Lung (tissue), 11 donors: ENCODE measurements at regions not wholly inside any gene's neighbourhood (a gene's known extent, or its start where the extent isn't known, plus 50 kb on each side); places are given as distances from the start of the nearest gene placed in this dataset.

Experiments used
- ATAC-seq: fragments of 200-7000 bp; cut with Tn5 transposase; one replicate; pipeline ENCODE4 v1.9.1; 2020; ENCODE audit warnings: moderate number of reproducible peaks; ENCODE audit not compliant: insufficient read depth, low FRiP score
- DNase-seq, 3 donors: peaks; one replicate each; pipeline ENCODE4 v3.0.0-alpha.2; 2013 to 2017
- H3K27ac ChIP-seq, 2 donors: one replicate each; pipeline ENCODE4 v1.5.1; 2013; ENCODE audit warnings: mild to moderate bottlenecking in 2 of 2, moderate library complexity in 2 of 2, control low read depth in 1 of 2, inconsistent platforms in 1 of 2, low read depth in 1 of 2, low read length in 1 of 2
- H3K27me3 ChIP-seq, 3 donors: one replicate each; pipeline ENCODE4 v1.5.1; 2013; ENCODE audit warnings: low read length in 2 of 3; ENCODE audit not compliant: control insufficient read depth in 3 of 3, insufficient read depth in 3 of 3
- H3K36me3 ChIP-seq, 4 donors: one replicate each; pipeline ENCODE4 v1.5.1; 2013; ENCODE audit warnings: low read length in 4 of 4, mild to moderate bottlenecking in 1 of 4, moderate library complexity in 1 of 4; ENCODE audit not compliant: control insufficient read depth in 4 of 4, insufficient read depth in 4 of 4
- H3K4me1 ChIP-seq, 5 donors: one replicate each; pipeline ENCODE4 v1.5.1; 2013; ENCODE audit warnings: low read length in 5 of 5, mild to moderate bottlenecking in 2 of 5, moderate library complexity in 1 of 5; ENCODE audit not compliant: control insufficient read depth in 5 of 5, insufficient read depth in 5 of 5
- H3K4me3 ChIP-seq: one replicate; pipeline ENCODE4 v1.5.1; 2013; ENCODE audit warnings: mild to moderate bottlenecking, control low read depth, moderate library complexity
- H3K9ac ChIP-seq, 2 donors: one replicate each; pipeline ENCODE4 v1.5.1; 2013; ENCODE audit warnings: low read length in 2 of 2, control low read depth in 1 of 2; ENCODE audit not compliant: insufficient read depth in 1 of 2
- H3K9me3 ChIP-seq, 4 donors: one replicate each; pipeline ENCODE4 v1.5.1; 2013; ENCODE audit warnings: low read length in 3 of 4, mild to moderate bottlenecking in 1 of 4, moderate library complexity in 1 of 4; ENCODE audit not compliant: control insufficient read depth in 4 of 4, insufficient read depth in 3 of 4
- WGBS, 2 donors: extraction: QIAGEN DNeasy Blood & Tissue Kit; methylation state at CpG; one replicate each; pipeline ENCODE4 v1.1.7; 2013; 5-methylcytosine and 5-hydroxymethylcytosine counted together
- TF ChIP-seq, protein P1 (sequence below): IDR thresholded peaks from 2 replicates; pipeline ENCODE4 v1.5.1; 2012; ENCODE audit warnings: mild to moderate bottlenecking; ENCODE audit errors: control extremely low read depth, extremely low read depth
- donor health status: control.
- donor health status: control.
- donor health status: Bipolar disorder and iron deficiency.
- donor health status: healthy.
- donor health status: DM: yes; HTN: yes; CAD: no.

DNA sequence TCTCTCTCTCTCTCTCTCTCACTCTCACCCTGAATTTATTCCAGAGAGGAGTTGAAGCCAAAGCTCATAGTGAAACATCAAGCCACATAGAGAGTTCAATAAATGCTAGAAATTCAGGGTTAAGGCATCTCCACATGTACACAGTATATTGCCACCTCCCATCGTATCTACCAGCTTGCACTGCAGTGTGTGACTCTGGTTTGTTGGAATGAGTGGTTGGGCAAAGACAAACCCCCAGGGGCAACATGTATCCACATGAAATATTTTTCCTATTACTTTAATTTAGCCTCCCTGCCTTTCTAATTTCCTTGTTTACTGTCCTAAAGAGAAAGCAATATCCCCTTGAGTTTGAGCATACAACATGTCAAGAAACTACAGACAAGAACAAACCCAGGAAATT lies 247.3 kb downstream of the SPATA18 start:
- no peak overlapping the region for H3K4me3 ChIP-seq
- TF ChIP-seq, protein P1, sequence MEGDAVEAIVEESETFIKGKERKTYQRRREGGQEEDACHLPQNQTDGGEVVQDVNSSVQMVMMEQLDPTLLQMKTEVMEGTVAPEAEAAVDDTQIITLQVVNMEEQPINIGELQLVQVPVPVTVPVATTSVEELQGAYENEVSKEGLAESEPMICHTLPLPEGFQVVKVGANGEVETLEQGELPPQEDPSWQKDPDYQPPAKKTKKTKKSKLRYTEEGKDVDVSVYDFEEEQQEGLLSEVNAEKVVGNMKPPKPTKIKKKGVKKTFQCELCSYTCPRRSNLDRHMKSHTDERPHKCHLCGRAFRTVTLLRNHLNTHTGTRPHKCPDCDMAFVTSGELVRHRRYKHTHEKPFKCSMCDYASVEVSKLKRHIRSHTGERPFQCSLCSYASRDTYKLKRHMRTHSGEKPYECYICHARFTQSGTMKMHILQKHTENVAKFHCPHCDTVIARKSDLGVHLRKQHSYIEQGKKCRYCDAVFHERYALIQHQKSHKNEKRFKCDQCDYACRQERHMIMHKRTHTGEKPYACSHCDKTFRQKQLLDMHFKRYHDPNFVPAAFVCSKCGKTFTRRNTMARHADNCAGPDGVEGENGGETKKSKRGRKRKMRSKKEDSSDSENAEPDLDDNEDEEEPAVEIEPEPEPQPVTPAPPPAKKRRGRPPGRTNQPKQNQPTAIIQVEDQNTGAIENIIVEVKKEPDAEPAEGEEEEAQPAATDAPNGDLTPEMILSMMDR, result no peak
- H3K27me3 ChIP-seq, result no peaks in the 10 kb centered on the region
- no peak overlapping the region for H3K27ac ChIP-seq
- no peaks in the 10 kb centered on the region for H3K36me3 ChIP-seq
- 39 to 43% methylated on average over 1 of the region's 1 CpG for WGBS, 2 donors
- ATAC-seq (no peak), DNase-seq (no peak)
- peaks cover 0 to 2% (median 0%) of the 10 kb centered on the region in 4 donors for H3K9me3 ChIP-seq
- no peak overlapping the region for H3K9ac ChIP-seq
- H3K4me1 ChIP-seq, result no peaks in the 10 kb centered on the region

DNA sequence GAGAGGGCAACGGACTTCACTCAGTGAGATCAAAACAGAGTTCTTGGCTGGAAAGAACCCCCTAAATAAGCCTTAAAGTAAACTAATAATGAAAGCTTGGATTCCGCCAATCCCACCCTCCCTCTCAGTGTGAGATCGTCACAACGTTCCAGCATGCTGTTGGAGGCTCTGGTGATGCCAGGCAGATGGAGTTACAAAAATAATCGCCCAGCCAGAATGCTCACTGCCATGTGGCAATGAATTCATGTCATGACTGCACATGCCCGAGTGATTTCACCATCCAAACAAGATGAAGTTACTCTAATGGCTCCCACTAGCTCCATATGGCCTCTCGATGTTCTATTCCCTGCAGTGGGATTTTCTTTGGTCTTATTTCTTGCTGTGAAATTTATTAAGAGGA lies 248.0 kb downstream of the SPATA18 start:
- Histone ChIP-seq H3K27ac (no peak overlapping the region), H3K4me1 (no peaks in the 10 kb centered on the region), H3K9ac (no peak overlapping the region), H3K27me3 (no peaks in the 10 kb centered on the region), H3K4me3 (no peak overlapping the region), H3K9me3 (peaks cover 0 to 2% (median 0%) of the 10 kb centered on the region in 4 donors), H3K36me3 (no peaks in the 10 kb centered on the region)
- 71 to 76% methylated on average over 7 of the region's 7 CpGs for WGBS, 2 donors
- TF ChIP-seq, protein P1, result no peak
- ATAC-seq (no peak), DNase-seq (peak; percentile 27 to 54 (median 33))

GRCh38 chr4:52311464-52312125 lies 260.5 kb downstream of the SPATA18 start:
- H3K4me1 ChIP-seq, result no peaks in the 10 kb centered on the region
- peaks cover 0 to 6% (median 0%) of the 10 kb centered on the region in 3 donors for H3K27me3 ChIP-seq
- no peak overlapping the region for H3K27ac ChIP-seq
- H3K36me3 ChIP-seq, result no peaks in the 10 kb centered on the region
- ATAC-seq (no peak), DNase-seq (no peak)
- WGBS, 2 donors, result 80 to 88% methylated on average over 2 of the region's 2 CpGs
- TF ChIP-seq, protein P1, result no peak
- H3K4me3 ChIP-seq, result no peak overlapping the region
- peaks cover 0 to 2% (median 0%) of the 10 kb centered on the region in 4 donors for H3K9me3 ChIP-seq
- no peak overlapping the region for H3K9ac ChIP-seq

DNA sequence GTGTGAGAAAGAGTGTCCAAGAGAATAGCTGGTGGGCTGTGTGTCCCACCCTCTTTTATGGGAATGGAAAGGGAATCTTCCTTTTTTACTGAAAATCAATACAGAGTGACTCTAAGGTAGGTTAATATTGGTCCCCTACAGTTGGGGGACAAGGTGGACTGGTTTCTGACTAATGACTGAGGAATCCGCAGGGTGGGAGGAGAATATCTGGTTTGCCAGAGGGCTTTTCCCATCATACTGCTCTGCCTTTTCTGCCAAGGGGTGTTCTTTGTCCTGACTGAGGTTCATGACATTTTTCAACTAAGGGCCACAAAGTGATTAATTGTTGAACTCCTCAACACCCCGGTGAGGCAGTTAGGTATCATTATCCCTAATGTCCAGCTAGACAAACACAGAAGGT lies 261.6 kb downstream of the SPATA18 start:
- ATAC-seq (no peak), DNase-seq (no peak)
- peaks cover 0 to 6% (median 0%) of the 10 kb centered on the region in 3 donors for H3K27me3 ChIP-seq
- H3K36me3 ChIP-seq, result no peaks in the 10 kb centered on the region
- TF ChIP-seq, protein P1, result no peak
- H3K4me3 ChIP-seq, result no peak overlapping the region
- no peak overlapping the region for H3K27ac ChIP-seq
- no peak overlapping the region for H3K9ac ChIP-seq
- no peaks in the 10 kb centered on the region for H3K9me3 ChIP-seq
- H3K4me1 ChIP-seq, result no peaks in the 10 kb centered on the region
- WGBS, 2 donors, result 55 to 81% methylated on average over 2 of the region's 2 CpGs
